ENCODE measurements at regions not wholly inside any gene's neighbourhood (a gene's known extent, or its start where the extent isn't known, plus 50 kb on each side); places are given as distances from the start of the nearest gene placed in this dataset.

DNA sequence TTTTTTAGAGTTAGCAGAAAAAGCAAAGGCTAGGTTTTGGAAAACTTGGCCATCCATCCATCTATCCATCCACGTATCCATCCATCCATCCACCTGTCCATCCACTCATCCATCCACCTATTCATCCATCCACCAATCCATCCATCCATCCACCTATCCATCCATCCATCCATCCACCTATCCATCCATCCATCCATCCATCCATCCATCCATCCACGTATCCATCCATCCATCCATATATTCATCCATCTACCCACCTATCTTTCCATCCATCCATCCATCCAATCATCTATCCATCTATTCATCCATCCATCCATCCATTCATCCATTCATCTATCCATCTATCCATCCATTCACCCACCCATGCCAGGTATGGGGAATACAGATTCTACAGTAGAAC is 81.7 kb upstream of the MPP7 start:
- H2AFZ ChIP-seq (ENCODE audit: low read depth, low read length): no peak overlapping the region
- H3K9me1 ChIP-seq (replicated peaks; ENCODE audit: control insufficient read depth, extremely low read depth, insufficient read depth, low read length): no peaks in the 10 kb centered on the region
- intact Hi-C loops (cut with micrococcal nuclease): loop anchor here (5.0 kb wide), 3 partner anchors 602 to 827 kb away; no protein-coding TSS in a partner anchor
- H3K9ac ChIP-seq (replicated peaks; ENCODE audit: extremely low read depth, insufficient read depth, low read length): no peak overlapping the region
- H3K4me1 ChIP-seq (ENCODE audit: control insufficient read depth, extremely low read depth, insufficient read depth, low read length): no peaks in the 10 kb centered on the region
- H3K9me3 ChIP-seq (replicated peaks; ENCODE audit: control insufficient read depth, insufficient read depth, low read length): no peaks in the 10 kb centered on the region
- dilution Hi-C loops (cut with MboI; ENCODE audit: extremely low pct_ligation_motif_present, low sequenced_read_pairs): no loop called here
- DNase-seq (ENCODE audit: low read depth, low spot score) (no peak), FAIRE-seq (no peak)
- ChIA-PET POLR2A (no interaction called here), CTCF (interaction anchor here (0.7 to 1.8 kb wide), 2 partner anchors 133 to 1014 kb away, joined by 3 to 7 read pairs; no protein-coding TSS in a partner anchor)
- H3K4me2 ChIP-seq (ENCODE audit: insufficient read depth, low read length): no peak overlapping the region
- BruUV-seq (replicated peaks): no TSS peak
- no peak overlapping the region for H3K27ac ChIP-seq (ENCODE audit: insufficient read depth, low read depth, low read length)
- H3K79me2 ChIP-seq (ENCODE audit: control insufficient read depth, insufficient read depth, low read length): no peaks in the 10 kb centered on the region
- no peak for TF ChIP-seq POLR2A (IDR thresholded peaks at IDR 0.05; ENCODE audit: low read depth, low read length)
- TF ChIP-seq POLR2AphosphoS5 (IDR thresholded peaks at IDR 0.05; ENCODE audit: insufficient read depth, low read depth, low read length): no peak
- TF ChIP-seq MYC (IDR thresholded peaks at IDR 0.05; ENCODE audit: low read depth, low read length): no peak
- TF ChIP-seq FOS (IDR thresholded peaks at IDR 0.05; ENCODE audit: borderline replicate concordance, insufficient read depth, low read length): no peak
- no peak for TF ChIP-seq JUN (IDR thresholded peaks at IDR 0.05; ENCODE audit: borderline replicate concordance, insufficient read depth, insufficient read length, low read depth)
- no peak for TF ChIP-seq GATA2 (IDR thresholded peaks at IDR 0.05; ENCODE audit: insufficient read depth, insufficient read length, low read depth, low read length)
- no peak for TF ChIP-seq EZH2 (IDR thresholded peaks at IDR 0.05; ENCODE audit: borderline replicate concordance, low read depth, low read length, severe bottlenecking)
- TF ChIP-seq, protein P1, sequence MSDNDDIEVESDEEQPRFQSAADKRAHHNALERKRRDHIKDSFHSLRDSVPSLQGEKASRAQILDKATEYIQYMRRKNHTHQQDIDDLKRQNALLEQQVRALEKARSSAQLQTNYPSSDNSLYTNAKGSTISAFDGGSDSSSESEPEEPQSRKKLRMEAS (IDR thresholded peaks at IDR 0.05; ENCODE audit: insufficient read depth, insufficient read length): no peak
- TF ChIP-seq, protein P2, sequence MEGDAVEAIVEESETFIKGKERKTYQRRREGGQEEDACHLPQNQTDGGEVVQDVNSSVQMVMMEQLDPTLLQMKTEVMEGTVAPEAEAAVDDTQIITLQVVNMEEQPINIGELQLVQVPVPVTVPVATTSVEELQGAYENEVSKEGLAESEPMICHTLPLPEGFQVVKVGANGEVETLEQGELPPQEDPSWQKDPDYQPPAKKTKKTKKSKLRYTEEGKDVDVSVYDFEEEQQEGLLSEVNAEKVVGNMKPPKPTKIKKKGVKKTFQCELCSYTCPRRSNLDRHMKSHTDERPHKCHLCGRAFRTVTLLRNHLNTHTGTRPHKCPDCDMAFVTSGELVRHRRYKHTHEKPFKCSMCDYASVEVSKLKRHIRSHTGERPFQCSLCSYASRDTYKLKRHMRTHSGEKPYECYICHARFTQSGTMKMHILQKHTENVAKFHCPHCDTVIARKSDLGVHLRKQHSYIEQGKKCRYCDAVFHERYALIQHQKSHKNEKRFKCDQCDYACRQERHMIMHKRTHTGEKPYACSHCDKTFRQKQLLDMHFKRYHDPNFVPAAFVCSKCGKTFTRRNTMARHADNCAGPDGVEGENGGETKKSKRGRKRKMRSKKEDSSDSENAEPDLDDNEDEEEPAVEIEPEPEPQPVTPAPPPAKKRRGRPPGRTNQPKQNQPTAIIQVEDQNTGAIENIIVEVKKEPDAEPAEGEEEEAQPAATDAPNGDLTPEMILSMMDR (IDR thresholded peaks at IDR 0.05; ENCODE audit: extremely low read depth in 1 of 2, insufficient read depth in 1 of 2, low read depth in 1 of 2, low read length in 2 of 2): no peak
- H3K4me3 ChIP-seq (replicated peaks in 1 of 3; ENCODE audit: insufficient read depth in 1 of 3, low read depth in 1 of 3, low read length in 3 of 3): no peak overlapping the region
- H3K27me3 ChIP-seq (ENCODE audit: control insufficient read depth in 2 of 2, insufficient read depth in 2 of 2, low read length in 2 of 2): no peaks in the 10 kb centered on the region
- no peaks in the 10 kb centered on the region for H3K36me3 ChIP-seq (ENCODE audit: control insufficient read depth in 2 of 2, extremely low read depth in 1 of 2, insufficient read depth in 2 of 2, low read length in 2 of 2)
- no peaks in the 10 kb centered on the region for H4K20me1 ChIP-seq (replicated peaks; ENCODE audit: control insufficient read depth, extremely low read depth, insufficient read depth, low read length)
